MM.1S (cell line): ENCODE measurements at regions not wholly inside any gene's neighbourhood (a gene's known extent, or its start where the extent isn't known, plus 50 kb on each side); places are given as distances from the start of the nearest gene placed in this dataset.

Source experiments
- CTCF ChIP-seq: fragments of 300-600 bp; sonication (generic); IDR thresholded peaks from 2 replicates; pipeline ENCODE4 v1.5.1; 2016; ENCODE audit warnings: antibody characterized with exemption, low read length, mixed read lengths
- EZH2 ChIP-seq: fragments of 300-600 bp; sonication (generic); optimal IDR thresholded peaks from 2 replicates; pipeline ENCODE3; 2017; ENCODE audit warnings: low read depth, mild to moderate bottlenecking, antibody characterized with exemption, low read length, mixed read lengths
- EZH2phosphoT487 ChIP-seq: fragments of 300-600 bp; sonication (generic); IDR thresholded peaks from 2 replicates; pipeline ENCODE4 v1.6.1; 2018; ENCODE audit warnings: antibody characterized with exemption, low read length

DNA sequence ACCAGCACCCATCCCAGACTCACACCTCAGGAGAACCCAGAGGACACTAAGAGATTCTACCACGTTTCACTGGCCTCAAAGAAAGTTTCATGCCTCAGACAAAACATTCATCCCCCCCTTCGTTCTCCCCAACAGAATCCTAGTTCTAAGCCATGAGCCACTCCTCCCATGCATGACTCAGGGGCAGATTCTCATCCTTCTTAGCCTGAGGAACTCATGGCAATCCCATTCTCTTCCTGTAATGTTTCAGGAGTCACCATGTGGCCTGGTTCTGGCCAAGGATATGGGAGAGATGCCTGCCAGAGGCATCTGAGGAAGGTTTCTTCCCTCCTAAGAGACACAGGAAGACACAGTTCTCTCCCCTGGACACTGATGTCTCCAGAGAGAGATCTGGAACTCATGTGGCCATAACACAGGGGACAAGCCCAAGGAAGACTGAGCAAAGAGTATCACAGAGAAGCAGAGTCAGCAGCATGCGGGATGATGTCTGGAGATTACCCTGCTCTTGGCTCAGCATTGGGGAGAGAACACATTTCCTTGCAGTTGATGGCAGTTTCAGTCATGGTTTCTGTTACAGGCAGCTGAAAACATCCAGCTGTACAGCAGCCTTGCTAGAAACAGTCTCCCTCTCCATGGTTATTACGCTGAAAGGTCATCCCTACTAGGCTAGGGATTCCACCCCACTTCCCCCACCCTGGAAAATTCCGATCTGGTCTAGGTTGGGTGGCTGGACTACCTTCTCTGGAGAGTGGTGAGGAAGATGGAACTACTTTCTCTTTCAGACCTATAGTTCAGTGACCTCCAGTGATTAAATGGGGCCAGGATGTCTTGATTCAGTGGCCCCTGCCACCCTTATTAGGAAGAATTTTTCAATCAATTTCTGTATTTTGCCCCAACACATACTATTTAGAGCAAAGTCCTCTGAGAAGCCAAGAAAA, 115.4 kb downstream of the ZNF608 start:
- TF ChIP-seq EZH2 (no peak), CTCF (no peak), EZH2phosphoT487 (no peak)
